ENCODE measurements at regions not wholly inside any gene's neighbourhood (a gene's known extent, or its start where the extent isn't known, plus 50 kb on each side); places are given as distances from the start of the nearest gene placed in this dataset.
"Not testable (repeated sequence)": the region's sequence is repeated elsewhere in the genome, so short reads cannot be mapped to it uniquely, and the experiment has no call there.

DNA sequence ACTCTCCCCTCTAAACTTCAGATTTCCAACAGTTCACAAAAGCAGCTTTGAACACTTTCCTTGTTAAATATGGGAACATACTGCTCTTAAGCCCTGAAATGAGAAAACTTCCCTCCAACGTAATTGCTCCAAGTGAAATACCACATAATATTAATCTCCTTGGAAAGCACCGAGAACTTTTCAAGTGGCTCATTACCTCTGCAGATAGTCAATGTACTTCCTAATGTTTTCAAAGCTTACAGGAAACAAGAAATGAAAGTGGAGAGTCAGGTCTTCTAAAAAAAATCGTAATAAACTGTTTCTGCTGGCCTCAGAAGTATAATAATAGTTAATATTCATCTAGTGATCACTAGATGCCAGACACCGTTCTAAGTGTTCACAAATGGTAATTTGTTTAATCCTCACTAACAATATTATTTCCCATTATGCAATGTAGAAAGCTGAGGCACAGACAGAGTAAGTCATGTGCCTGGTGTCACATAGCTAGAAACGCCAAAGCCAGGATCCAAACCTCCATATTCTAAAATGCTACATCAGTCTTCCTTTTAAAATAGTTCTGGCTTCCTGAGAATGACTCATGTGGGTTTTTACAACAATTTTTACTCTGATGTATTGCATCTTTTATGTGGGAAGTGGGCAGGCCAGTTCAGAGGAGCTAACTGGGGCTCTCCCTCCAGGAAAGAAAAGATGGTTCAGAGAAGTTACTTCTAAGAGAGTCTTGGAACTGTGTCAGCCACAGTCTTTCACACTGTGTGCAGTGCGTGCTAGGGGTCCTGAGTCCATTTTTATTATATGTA, 177.2 kb downstream of the PLPPR4 start:
- no peak for DNase-seq
- intact Hi-C loops (cut with DNase I): no loop called here

DNA sequence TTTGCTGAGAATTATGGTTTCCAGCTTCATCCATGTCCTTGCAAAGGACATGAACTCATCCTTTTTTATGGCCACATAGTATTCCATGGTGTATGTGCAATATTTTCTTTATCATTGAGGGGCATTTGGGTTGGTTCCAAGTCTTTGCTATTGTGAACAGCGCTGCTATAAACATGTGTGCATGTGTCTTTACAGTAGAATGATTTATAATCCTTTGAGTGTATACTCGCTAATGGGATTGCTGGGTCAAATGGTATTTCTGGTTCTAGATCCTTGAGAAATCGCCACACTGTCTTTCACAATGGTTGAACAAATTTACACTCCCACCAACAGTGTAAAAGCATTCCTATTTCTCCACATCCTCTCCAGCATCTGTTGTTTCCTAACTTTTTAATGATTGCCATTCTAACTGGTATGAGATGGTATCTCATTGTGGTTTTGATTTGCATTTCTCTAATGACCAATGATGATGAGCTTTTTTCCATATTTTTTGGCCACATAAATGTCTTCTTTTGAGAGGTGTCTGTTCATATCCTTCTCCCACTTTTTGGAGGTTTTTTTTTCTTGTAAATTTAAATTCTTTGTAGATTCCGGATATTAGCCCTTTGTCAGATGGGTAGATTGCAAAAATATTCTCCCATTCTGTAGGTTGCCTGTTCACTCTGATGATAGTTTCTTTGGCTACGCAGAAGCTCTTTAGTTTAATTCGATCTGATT, 180.1 kb downstream of the PLPPR4 start:
- DNase-seq; intact Hi-C loops (cut with DNase I): not testable (repeated sequence)

DNA sequence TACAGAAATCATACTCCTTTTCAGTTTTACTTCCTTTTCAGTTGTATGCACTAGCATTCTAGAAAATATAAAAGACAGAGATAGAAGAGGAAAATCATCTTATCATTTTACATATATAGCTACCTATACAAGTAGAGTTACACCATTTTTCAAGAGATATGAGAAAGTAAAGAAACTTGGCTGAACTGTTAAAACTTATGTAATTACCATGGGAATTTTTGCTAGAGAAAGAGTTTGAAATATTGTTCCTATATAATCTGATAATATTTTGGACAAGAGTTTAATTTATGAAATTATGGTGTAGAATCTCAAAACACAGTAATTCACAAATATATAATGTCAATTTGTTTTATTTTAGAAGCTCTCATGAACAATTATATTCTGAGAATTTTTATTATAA, 180.8 kb downstream of the PLPPR4 start:
- intact Hi-C loops (cut with DNase I): no loop called here

DNA sequence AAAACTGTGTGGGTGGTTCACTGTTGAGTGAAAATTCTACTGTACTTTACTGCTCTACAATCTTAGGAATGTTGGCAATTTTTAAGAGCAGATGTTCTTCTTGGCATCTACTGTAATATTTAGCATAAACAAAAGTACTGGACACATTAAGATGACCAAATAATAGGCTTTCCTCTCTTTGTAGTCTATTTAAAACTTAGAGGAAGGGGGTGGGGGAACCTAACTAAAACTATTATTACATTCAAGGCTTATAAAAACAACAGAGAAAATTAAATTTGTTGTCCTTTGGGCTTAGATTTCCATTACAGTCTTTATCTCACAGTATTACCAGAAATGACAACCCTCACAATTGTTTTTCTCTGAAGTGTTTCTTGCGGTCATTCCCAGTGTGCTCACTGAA, 181.2 kb downstream of the PLPPR4 start:
- intact Hi-C loops (cut with DNase I): no loop called here
- no peak for DNase-seq

More for the DNA sequence above, 180.8 kb downstream of the PLPPR4 start:
- no peak for DNase-seq

DNA sequence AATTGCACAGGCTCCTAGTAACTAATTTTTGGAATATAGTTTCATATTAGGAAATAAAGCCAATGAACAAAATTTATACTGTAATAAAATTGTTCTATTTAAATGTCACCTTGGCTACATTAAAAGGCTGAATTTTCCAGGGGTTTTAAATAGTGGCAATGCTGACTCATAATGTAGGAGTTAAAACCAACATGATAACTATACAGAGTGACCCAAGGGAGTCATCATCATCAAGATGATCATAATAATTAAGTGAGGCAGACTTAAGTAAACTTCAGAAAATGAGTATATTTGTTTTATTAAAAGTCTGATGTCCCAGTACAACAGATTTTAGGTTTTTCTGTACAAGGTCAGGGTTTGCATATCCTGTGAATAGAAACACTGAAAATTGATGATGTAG, 183.4 kb downstream of the PLPPR4 start:
- intact Hi-C loops (cut with DNase I): no loop called here
- no peak for DNase-seq

DNA sequence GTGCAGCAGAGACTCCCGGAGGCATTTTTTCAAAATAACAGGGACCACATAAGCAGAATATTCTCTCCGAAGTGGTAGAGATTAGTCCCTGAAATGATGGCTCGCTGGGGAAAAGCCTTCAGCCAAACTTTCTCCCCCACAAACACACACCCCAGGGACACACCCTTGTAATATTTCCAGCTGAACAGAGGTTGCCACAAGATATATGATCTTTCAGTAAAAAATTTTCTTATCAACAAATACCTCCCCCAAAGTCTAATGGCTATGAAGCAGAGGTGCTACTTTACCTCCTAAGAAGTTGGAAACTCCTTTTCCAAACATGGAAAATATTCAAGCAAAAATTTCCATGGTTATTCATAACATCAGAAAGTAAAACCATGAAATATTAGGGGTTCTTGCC, 190.2 kb upstream of the PALMD start:
- intact Hi-C loops (cut with DNase I): no loop called here
- no peak for DNase-seq

DNA sequence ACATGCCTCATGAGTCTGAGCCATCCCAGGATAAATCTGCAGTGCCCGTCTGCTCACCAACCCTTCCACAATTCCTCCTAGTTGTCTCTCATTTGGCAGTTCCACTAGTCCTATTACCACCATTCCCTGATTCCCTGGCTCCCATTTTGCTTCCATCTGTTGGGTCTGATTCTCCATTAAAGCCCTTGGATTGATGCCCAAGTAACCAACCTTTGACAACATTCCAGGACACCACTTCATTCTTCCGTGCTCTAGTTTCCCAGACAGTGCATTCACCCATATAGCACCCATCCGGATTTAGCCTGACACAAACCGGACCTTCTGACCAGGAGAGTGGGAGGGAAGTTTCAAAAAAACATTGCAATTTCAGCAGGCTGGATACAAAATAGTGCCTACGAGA, 189.4 kb upstream of the PALMD start:
- intact Hi-C loops (cut with DNase I): no loop called here
- DNase-seq: no peak

DNA sequence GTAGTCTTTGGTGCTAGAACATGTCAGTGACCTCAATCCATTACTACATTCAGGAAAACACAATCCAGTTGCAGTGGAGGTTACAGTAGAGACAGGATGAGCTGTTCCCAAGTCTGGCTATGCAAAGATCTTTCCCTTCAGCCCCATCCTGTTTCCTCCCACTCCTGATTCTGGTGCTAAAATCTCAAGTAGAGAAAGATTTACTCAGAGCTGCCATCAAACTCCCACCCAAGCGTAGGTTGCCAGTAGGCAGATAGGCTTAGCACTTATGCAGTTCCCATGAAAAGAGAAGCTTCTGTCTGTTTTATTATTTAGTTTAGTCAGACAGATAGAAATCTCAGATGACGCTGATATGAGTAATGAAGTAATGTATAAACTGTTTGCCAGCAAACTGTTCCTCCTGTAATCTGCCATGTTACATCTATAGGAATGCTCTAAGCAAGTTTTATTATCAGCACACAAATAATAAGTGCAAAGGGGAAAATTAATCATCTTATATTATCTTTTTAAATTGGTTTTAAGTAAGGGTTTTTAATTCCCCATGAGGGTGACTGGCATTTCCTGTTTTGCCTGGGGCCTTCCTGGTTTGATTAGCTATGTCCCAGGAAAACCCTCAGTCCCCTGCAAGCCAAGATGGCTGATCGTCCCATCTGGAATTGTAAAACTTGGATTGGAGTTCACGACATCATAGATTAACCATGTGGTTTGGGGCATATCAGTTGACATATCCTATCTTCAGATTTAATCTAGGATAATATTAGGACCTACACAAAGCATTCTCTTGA, 188.3 kb upstream of the PALMD start:
- peak in 1 of 10 donors; percentile 28 for DNase-seq
- intact Hi-C loops (cut with DNase I): no loop called here

DNA sequence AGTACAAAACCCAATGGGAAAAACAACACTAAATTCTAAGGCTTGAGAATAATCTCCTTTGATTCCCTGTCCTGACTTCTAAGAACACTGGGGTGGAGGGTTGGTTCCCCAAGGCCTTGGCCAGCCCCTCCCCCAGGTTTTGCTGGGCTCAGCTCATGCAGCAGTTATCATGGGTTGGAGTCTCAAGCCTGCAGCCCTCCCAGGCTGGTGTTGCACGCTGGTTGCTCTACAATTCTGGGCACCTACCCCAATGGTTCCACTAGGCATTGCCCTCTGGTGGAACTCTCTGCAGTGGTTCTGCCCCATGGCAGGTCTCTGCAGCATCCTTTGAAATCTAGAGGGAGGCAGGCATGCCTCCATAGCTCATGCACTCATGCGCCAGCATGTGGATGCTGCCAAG, 184.4 kb upstream of the PALMD start:
- intact Hi-C loops (cut with DNase I): no loop called here
- peak in 2 of 10 donors; percentile 61 to 74 for DNase-seq

DNA sequence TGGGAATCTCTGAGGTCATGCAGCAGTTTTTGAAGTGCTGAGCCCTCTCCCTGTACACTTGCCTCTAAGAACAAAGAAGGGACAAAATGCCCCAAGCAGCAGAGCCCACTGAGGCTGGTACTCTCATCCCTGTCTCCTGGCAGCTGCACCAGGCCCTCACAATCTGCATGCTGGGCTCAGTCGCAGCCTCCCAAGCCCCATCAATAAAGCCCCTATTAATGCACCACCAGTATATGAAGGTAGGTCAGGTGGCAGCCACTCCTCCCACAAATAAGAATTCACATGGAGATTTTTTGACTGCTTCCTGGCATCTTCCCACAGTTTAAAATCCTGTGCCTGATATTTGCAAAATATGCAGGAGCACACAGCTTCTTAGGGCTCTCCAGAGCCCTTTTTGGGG, 181.2 kb upstream of the PALMD start:
- DNase-seq: no peak
- intact Hi-C loops (cut with DNase I): no loop called here

DNA sequence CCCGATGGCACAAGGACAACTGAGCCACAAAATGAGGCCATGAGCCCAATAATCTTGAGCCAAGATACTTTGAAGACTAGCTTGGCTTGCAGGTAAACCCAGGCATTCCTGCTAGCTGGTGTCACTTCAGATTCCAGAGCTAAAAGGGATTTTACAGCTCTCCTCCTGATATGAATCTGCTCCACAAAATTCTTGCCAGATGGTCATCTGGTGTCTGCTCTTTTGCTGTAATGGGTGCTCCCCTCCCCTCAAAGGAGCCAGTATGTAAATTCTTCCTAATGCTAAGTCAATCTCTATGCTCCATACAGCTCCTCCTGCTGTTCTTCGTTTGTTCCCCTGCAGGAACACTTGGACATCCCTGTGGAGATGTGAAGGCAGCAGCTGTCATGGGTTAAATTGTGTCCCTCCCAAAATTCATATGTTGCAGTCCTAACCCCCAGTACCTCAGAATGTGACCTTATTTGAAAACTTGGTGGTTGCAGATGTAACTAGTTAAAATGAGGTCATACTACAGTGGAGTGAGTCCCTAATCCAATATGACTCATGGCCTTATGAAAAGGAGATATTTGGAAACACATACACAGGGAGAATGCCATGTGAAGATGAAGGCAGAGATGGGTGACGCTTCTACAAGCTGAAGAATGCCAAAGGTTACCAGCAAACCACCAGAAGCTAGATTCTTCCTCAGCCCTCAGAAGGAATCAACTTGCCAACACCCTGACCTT, 180.6 kb upstream of the PALMD start:
- DNase-seq: no peak
- intact Hi-C loops (cut with DNase I): no loop called here

DNA sequence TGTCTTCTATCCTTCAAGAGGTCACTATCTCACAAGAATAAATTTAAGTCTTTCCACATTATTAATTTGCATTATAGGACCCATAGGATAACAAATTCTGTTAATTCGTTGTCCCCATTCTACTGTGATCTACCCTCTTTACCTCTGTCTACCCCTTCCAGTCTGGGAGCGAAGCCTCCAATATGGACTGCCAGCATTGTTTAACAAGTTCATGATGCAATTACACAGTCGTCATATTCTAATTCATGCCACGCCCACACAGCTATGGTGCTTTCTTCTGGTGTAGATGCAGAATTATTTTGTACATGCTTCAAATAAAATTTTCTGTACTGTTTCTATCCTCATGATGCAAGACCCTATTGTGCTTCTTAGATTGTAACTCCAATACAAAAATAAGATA, 178.3 kb upstream of the PALMD start:
- intact Hi-C loops (cut with DNase I): no loop called here
- no peak for DNase-seq

DNA sequence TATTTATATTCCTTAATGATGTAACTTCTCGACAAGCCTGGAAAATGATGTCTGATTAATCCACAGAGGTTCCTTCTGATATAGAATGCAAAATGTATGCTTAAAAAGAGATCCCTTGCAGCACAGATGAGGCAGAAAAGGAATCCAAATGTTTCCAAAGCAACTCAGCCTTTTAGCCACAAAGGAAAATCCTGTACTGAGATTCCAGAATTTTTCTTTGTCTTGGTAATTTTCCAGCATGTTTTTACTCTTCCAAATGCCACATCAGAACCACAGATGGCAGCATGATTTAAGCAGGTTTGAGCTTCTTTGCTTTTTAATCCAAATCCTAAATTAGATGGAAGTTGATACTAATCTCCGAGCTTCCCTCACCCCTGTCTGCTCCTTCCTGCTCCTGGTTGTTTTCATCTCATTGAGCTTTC, 176.4 kb upstream of the PALMD start:
- intact Hi-C loops (cut with DNase I): no loop called here
- DNase-seq: no peak

DNA sequence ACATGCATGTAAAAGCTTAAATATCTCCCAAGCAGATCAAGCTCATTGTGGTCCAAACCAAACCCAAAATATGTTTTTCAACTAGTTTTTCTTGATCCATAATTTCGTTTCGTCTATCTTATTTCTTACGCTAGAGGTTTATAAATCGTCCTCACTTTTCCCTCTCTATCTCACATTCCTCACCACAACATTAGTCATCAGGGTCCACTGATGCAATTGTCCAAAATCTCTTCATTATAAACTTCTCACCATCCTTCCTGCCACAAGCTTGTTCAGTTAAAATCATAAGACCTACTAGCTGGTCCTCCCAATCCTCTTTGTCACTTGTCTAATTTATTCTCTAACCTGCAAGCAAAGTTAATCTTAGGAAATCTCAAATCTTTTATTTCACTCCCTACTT, 173.0 kb upstream of the PALMD start:
- DNase-seq: no peak
- intact Hi-C loops (cut with DNase I): no loop called here

DNA sequence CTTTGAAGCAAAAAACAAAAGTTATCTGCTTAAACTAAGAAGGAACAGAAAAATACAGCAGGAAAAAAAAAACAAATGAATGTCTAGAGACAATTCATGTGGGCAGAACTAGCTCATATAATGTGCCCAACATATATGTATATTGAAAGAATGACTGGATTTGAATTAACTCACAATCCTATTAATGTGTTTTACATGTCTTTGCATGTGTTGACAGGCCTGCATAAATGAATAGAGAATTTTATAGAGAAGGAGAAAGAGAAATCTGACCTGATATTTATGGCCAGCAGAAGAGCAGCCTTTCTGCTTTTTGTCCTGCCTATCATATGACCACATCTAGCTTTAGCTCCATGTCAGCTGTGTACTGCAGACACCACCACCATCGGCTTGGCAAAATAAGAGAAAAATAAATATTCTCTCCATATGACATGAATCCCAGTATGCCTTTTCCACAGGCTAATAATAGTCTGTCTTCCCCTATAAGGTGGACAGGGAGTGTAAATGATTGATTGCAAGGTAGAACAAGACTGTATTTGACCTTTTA, 171.5 kb upstream of the PALMD start:
- DNase-seq: no peak
- intact Hi-C loops (cut with DNase I): no loop called here

DNA sequence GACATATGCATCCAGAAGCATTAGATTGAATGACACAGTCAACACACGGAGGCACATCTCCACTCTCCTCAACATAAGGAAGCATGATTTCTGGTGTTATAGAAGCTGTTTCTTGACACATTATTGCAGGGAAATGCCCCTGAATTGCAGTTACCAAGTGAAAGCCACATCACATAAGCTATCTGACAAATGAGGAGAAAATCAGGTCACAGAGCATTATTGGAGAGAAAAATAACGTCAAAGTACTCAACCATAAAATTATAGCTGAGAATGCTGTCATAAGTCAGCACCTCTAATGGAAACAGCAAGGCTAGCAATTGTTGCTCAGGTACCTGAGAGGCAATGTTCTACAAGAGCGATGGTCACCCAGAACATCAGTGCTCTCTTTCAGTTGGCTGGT, 169.9 kb upstream of the PALMD start:
- no peak for DNase-seq
- intact Hi-C loops (cut with DNase I): no loop called here

DNA sequence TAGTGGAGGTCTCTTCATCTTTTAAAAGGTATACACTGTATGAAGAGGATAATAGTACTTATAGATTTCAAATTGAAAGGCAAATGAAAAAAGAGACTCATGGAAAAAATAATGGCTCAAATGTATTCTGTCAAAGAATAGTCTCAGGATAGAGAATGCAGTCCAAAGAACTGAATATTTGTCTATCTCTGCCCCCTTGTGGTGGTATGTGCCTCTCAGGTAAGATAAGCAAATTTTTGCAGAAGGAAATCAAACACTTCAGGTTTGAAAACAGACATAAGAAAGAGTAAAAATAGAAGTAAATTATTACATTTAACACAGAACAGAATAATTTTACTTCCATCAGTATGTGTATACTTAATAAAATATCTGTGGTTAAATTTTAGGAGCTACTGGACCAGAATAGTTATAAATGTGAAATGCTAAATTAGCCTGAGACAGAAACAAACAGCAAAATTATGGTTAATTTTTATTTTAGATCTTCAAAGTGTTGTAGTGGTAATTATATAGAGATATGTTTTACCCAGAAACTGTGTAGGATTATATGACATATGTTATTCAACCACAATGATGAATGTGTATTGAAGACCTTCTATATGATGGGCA, 164.4 kb upstream of the PALMD start:
- DNase-seq: peak in 3 of 10 donors; percentile 21 to 23 (median 22)
- intact Hi-C loops (cut with DNase I): loop anchor here (1.0 kb wide), 1 partner anchor 301 kb away; no protein-coding TSS in a partner anchor

DNA sequence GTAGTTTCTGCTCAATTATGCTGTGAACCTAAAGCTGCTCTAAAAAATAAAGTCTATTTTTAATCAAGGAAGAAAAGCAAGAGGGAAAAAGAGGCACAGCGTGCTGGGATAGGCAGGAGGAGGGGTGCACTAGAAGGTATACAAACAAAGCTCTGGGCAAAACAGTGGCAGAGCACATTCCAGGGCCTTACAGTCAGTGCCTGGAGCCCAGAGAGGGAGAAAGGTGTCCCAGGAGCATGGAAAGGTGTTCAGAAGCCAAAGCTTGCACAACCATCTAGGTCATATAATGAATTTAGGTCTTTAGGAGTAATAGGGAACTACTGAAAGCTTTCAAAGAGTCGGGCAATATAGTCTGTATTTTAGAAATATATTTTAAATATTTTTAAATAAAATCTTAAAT, 163.6 kb upstream of the PALMD start:
- intact Hi-C loops (cut with DNase I): no loop called here
- DNase-seq: no peak

DNA sequence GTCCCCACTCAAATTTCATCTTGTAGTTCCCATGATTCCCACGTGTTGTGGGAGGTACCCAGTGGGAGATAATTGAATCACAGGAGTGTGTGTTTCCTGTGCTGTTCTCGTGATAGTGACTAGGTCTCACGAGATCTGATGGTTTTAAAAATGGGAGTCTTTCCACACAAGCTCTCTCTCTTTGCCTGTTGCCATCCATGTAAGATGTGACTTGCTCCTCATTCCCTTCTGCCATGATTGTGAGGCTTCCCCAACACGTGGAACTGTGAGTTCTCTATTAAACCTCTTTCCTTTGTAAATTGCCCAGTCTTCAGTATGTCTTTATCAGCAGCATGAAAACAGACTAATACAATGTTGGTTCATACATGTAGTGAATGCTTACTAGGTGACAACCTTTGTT, 163.2 kb upstream of the PALMD start:
- intact Hi-C loops (cut with DNase I): no loop called here
- no peak for DNase-seq

DNA sequence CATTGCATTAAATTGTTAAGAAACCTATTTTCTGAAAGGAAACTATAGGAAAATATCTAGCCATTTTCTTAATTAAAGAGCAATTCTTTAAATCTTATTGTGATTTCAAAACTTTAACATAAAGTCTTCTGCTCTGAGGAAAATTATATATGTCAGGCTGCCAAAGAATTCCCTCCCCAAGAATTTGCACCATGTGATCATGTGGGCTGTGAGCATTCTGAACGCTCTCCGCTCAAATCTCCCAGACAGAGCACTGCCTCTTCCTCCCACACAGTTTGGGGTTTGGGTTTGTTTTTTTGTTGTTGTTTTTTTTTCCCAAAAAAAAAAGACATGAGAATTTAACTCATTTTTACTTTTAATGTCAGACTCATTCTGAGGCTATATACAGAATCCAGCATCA, 155.9 kb upstream of the PALMD start:
- DNase-seq: no peak
- intact Hi-C loops (cut with DNase I): no loop called here

Data from posterior cingulate gyrus (tissue), 11 donors.